NCI-H82 treated with DMSO at 0.1 percent for 48 hours (cell line): ENCODE measurements at regions not wholly inside any gene's neighbourhood (a gene's known extent, or its start where the extent isn't known, plus 50 kb on each side); places are given as distances from the start of the nearest gene placed in this dataset.

Experiments used
- DNase-seq: peaks from one replicate; lab custom pipeline; 2025; ENCODE audit not compliant: unreplicated experiment; lab: John Stamatoyannopoulos, UW

DNA sequence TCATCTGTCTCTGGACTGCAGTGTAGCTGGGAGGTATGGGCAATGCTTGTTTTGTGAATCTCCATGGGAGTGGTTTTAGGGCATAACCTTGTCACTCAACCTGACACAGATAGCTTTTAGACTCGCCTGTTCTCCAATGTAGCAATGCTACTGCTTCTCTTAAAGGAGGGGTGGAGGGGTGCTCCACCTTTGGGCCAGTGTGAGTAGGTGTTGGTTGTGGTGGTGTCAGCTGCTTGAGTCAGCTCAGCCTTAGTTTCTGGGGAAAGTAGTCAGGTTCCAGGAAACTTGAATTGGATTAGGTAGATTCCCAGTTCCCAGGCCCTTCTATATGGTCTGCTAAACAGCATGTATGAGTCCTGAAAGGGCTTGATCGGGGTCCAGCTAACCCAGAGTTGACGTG is 91.1 kb upstream of the PLPPR1 start:
- DNase-seq, result no peak

DNA sequence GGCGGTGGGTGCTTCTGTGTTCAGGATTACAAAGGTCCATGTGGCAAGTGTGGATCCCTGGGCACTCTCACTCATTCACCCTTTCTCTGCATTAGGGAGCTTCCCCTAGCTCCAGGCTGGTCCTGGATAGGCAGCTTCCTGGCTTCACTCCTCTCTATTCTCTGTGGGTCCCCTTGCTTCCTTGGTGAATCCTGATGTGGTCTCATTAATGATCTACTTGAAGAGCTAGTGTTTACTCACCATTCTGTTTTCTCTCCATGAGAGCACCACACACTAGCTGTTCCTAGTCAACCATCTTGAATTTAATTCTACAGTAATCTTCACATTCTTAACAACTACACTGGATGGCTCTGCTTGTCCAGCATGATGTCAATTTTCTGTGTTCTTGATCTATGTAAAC is 90.0 kb upstream of the PLPPR1 start:
- DNase-seq, result no peak

DNA sequence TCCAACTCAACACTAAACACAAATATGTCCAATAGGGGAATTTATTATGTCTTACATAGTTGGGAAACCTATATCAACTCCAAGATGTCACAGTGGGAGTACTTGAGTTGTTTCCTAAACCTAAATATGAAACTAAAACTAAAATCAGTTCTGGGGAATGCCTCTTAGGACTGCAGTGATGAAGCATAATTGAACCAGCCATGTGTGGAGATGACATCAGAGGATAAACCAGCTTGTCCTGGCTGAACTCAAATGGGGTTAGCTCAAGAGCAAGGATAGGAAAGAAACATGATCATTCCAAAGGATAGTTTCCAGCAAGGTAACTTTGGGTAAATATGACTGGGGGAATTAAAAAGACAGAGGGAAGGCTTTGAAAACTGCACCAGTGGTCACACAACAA is 88.9 kb upstream of the PLPPR1 start:
- DNase-seq, result no peak

DNA sequence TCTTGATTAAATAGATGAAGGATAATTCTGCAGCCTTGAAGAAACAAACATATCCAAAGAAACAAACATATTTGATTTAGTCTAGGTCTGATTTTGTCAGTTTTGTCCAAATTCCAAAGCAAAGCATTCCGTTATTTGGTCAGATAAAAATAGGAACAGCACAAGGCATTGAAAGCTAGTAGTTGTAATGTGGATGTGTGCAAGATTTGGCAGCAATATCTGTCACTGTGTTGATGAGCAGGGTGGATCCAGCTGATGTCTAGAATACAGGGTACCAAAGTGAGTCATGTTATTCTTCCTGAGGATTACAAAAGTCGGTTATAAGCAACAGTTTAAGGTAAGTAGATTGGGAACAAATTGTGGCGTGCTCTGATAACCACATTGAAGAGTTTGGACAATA is 69.3 kb upstream of the PLPPR1 start:
- no peak for DNase-seq
